GM18511 (cell line): ENCODE measurements at regions not wholly inside any gene's neighbourhood (a gene's known extent, or its start where the extent isn't known, plus 50 kb on each side); places are given as distances from the start of the nearest gene placed in this dataset.

Source experiments
- ATAC-seq: cut with Tn5 transposase; IDR thresholded peaks from one replicate; pipeline ENCODE4 v1.9.1; 2021; ENCODE audit warnings: mild to moderate bottlenecking, moderate library complexity; ENCODE audit not compliant: unreplicated experiment

GRCh38 chr11:97107604-97108003, 717.8 kb downstream of the JRKL start:
- ATAC-seq: no peak

- no peak for ATAC-seq
These were observed 719.3 kb downstream of the JRKL start for GRCh38 chr11:97109078-97109477.

GRCh38 chr11:97110376-97110775, 720.6 kb downstream of the JRKL start:
- no peak for ATAC-seq

- no peak for ATAC-seq
These were observed 721.7 kb downstream of the JRKL start for GRCh38 chr11:97111559-97111958.

GRCh38 chr11:97118614-97119200, 728.9 kb downstream of the JRKL start:
- ATAC-seq: no peak

- no peak for ATAC-seq
These were observed 733.4 kb downstream of the JRKL start for GRCh38 chr11:97123237-97123636.

GRCh38 chr11:97136067-97136466, 746.3 kb downstream of the JRKL start:
- ATAC-seq: no peak

- ATAC-seq: peak; percentile 50
These were observed 751.2 kb downstream of the JRKL start for GRCh38 chr11:97140885-97141494.

- no peak for ATAC-seq
These were observed 753.6 kb downstream of the JRKL start for GRCh38 chr11:97143463-97143862.

- no peak for ATAC-seq
These were observed 759.9 kb downstream of the JRKL start for GRCh38 chr11:97149741-97150140.

GRCh38 chr11:97157221-97157740, 767.5 kb downstream of the JRKL start:
- ATAC-seq: no peak

- ATAC-seq: no peak
These were observed 768.4 kb downstream of the JRKL start for GRCh38 chr11:97158243-97158642.

- ATAC-seq: no peak
These were observed 773.9 kb downstream of the JRKL start for GRCh38 chr11:97163631-97164191.

- no peak for ATAC-seq
These were observed 812.2 kb downstream of the JRKL start for GRCh38 chr11:97201743-97202612.

- ATAC-seq: no peak
These were observed 812.9 kb downstream of the JRKL start for GRCh38 chr11:97202613-97203292.

GRCh38 chr11:97218011-97218410, 828.2 kb downstream of the JRKL start:
- ATAC-seq: no peak

- no peak for ATAC-seq
These were observed 833.8 kb downstream of the JRKL start for GRCh38 chr11:97223647-97224046.

- ATAC-seq: no peak
These were observed 834.6 kb downstream of the JRKL start for GRCh38 chr11:97224396-97224795.

- no peak for ATAC-seq
These were observed 836.0 kb downstream of the JRKL start for GRCh38 chr11:97225794-97226193.

- no peak for ATAC-seq
These were observed 840.1 kb downstream of the JRKL start for GRCh38 chr11:97229936-97230335.

- ATAC-seq: no peak
These were observed 841.4 kb downstream of the JRKL start for GRCh38 chr11:97231231-97231630.
